Stimulated activated naive CD4-positive, alpha-beta T cell (primary cell): ENCODE measurements at regions not wholly inside any gene's neighbourhood (a gene's known extent, or its start where the extent isn't known, plus 50 kb on each side); places are given as distances from the start of the nearest gene placed in this dataset.

Experiments
- DNase-seq, 6 experiments: peaks; one replicate each; lab custom pipeline; 2025; lab: John Stamatoyannopoulos, UW

DNA sequence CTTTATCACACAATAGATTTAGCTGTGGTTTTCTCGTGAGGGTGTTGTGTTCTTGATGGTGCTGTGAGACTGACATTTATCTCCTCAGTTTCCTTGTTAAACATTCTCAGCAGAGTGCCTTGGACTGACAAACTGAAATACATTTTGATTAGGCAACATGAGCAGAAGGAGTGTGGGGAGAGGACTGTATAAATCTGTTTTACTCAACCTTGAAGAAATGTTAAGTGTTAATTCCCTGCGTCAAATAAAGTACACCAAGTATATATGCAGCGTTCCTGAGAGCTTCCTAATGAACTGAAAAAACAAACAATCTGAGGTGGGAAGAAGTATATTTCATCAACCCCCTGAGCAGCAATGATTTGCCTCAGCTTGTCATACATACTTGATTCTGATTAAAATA, 540.3 kb upstream of the B3GALT2 start:
- DNase-seq, result no peak

DNA sequence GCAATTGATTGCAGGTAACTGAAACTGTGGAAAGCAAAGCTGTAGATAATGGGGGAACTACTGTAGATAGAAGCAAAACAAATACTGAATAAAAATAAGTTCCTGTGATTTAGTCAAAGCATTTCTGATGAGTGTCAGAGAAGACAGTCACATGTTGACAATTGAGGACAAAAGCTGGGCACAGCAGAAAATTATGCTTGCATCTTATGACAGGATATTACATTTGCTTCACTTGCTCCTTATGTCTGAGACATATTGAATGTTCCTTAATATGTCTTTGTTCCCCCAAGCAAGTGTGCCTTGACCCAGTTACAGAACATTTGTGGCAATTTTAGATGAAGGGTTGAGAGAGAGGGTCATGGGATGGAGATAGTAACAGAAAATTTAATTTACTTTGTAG, 526.0 kb upstream of the B3GALT2 start:
- DNase-seq, result no peak

DNA sequence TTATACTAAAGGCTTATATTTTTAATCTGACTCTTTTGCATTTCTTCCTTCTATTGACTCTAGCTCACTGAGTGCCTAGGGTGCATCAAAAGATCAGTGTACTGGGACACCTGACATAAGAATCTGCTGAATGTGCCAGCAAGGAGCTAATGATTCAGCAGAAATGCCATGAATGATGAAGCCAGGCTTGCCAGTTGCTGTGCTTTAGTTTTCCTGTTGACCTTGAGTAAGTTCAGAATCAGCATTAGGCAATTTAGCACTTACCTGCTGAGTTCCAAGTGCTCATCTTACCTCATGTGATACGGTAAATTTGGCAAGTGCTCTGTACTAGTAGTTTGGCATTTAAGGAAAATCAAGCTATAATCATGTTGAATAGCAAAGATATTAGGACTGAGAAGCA, 523.2 kb upstream of the B3GALT2 start:
- DNase-seq, result no peak

DNA sequence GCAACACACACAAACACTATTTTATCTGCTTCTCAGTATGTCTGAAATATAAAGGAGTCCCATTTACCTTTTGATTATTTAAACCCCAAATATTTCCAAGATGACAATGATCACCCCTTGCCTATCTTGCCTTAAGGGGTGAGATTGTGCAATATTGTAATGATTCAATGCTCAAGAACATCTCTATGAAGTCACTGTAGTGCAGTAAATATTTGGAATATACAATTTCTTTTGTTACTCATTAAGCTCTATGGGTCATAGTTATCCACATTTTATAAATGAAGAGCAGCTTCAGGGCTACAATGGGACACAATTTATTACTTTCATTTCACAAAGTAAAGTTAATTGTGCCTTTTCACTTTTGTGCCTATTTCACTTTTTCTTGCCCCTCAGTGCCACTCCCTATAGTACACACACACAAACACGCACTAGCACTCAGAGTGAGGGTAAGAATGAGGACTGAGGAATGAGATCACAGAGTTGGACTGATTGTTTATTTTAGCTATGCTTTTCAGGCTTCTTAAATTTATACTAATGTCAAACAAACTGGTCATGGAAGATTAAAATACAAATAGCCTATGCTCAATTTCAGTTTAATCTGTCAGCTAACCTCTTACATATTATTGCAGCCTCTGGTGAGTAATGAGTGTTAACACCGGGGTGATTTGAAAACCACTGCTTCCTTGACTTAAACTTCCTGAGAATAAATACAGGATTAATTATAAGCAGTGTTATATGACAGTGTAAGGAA, 521.0 kb upstream of the B3GALT2 start:
- no peak for DNase-seq

DNA sequence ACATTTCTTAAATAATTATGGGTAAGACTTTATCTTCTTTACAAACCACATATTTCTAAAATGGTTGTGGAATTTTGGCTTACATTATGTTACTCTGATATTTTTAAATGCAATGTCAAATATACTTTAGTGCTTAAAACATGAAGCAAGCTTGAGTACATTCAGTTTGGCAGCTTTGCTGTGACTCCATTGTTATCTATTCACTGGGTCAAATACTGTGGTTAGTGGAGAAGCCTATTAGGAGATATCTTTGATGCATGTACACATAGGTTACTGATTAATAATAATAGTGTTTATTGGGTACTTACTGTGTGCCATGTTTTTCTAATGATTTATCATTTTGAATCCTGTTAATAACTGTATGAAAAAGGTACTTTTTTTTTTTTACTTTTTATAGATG, 520.4 kb upstream of the B3GALT2 start:
- no peak for DNase-seq

DNA sequence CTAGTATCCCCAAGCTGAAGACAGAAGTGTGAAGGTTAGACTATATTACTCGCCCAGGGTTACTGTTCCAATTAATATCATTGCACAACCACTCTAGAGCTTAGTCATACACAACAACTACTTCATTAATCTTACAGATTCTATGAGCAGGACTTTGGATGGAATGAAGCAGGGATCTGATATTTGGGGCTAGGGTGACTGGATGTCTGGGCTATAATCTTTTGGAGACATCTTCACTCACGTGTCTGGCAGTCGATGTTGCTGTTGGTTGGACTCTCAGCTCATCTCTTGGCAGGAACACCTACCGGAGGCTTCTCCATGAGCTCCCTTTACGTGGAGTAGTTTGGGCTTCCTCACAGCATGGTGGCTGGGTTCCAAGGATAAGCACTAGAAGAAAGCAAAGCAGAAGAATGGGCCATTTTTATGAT, 519.2 kb upstream of the B3GALT2 start:
- DNase-seq, result no peak

DNA sequence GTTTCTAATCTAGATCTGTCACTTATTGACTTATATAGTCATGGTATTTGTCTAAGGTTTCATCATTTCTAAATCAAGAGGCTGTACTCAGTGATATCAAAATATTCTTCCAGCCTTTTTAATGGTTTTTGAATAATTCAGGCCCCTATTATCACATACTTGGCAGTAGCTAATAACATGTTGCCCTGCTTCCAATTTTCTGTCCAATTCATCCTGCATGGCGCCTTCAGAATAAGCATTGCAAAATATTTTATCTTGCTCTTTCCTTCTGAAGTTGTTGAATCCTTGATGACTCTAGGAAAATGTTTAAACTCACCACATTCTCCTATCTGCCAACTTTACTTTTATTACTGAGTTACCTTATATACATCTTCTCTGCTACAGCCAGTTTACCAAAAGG, 517.2 kb upstream of the B3GALT2 start:
- no peak for DNase-seq

DNA sequence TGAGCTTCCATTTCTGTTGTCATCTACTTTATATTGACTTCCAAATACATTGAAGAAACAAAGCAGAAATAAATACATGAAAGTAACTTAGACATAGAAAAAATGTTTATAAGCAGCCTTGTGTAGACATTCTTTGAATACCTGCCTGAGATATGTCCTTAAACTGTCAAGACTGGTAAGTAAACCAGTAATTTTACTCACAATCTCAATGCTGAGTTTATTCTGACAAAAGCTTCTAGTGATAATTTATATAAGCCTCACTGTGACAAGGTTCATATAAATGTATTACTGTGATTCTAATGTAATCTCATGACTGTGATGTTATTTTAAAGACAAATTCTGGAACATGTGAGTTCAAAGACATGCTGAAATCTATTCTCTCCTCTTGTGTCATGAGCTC, 516.7 kb upstream of the B3GALT2 start:
- DNase-seq, result no peak

DNA sequence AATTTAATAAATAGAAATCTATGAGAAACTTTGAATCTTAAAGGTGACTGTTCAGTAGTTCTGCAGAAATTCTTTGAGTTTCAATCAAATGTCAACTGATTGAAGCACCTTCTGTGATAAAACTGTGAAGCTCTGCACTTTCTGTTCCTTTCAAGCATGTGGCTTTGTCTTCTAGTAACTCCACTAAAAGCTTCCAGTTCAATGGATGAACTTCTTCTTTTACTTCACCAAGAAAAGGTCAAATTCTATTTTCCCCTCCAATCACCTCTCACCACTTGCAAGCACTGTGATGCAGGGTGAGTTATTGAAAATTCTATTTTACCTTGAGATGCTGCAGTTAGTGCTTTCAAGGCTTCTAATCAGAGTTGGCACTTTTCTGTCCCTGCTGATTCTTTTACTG, 515.3 kb upstream of the B3GALT2 start:
- no peak for DNase-seq

DNA sequence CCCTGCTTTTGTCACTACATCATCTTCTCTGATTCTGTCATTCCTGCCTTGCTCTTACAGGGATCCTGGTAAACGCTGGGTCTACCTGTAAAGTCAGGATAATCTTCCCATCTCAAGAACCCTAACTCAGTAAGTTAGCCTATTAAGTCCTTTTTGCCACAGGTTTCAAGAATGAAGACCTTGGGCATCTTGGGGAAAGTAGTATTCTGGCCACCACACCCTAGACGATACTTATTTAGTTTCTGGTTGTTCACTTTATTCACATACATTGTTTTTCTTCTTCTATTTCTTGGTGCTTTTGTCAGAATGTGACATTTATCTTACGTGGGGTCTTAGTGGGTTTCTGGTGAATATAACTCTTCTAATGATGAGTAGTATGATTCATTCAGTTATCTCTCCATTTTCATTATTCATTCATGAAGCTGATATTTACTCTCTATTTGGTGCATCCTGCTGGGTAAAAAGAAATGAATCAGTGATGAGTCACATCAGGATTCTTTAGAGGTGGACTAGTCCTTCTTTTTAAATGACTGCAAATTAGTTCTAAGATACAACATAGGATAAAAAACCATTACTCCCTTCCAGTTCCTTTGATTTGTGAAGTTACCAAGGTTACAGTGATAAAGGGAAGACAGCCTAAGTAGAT, 514.4 kb upstream of the B3GALT2 start:
- DNase-seq, result no peak

DNA sequence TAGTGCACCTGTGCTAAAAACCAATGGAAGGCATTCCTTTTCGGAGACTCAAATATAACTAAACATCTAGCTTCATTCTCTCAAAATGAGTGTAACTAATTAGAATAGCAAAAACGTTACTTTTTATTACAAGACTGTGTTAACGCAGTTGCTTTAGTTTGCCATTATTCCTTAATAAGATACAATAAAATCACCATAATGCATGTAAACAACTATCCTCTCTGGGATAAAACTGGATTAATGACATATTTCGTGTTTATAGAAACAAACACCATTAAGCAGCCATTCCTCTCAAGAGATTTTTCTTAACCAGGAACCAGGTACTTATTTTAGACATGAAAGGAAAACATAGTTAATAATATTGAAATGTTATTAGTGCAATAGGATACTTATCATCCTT, 512.8 kb upstream of the B3GALT2 start:
- no peak for DNase-seq

DNA sequence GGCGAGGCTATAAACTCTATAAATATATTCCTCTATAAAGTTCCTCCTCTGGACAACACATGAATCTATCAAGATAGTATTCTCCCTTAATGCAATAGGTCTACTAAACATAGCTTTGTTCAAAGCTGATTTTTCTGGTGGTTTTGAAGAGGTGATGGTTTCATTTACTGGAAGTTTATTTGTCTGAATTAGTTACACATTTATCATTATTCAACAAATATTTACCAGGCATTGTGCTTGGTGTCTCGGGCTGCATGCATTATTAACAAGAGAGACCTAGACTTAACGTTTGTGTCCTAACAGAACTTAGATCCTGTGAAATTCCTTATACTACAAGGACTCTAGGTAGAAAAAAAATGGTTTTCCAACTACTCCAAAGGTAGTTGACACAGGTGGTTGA, 511.4 kb upstream of the B3GALT2 start:
- no peak for DNase-seq

DNA sequence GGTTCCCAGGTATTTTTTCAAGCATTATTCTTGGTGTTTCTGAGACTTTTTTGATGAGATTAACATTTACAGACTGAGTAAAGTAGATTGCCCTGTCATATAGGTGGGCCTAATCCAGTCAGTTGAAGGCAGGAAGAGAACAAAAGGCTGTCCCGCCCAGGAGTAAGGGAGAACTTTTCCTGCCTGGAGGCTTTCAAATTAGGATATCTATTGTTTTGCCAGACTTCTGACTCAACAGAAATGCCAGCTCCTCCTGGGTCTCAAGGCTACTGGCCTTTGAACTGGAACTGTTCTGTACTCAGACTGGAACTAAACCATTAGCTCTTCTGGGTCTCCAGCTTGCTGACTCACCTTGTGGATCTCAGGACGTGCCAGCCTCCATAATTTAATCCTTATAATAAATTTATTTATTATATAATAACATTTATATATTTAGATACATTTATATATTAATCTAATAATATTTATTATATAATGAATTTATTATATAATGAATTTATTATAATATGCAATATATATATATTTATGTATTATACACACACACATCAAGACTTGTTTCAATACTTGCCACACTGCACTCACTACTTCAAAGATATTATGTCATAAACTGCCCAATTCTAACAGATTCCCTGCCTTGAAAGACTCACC, 510.8 kb upstream of the B3GALT2 start:
- DNase-seq, result no peak

DNA sequence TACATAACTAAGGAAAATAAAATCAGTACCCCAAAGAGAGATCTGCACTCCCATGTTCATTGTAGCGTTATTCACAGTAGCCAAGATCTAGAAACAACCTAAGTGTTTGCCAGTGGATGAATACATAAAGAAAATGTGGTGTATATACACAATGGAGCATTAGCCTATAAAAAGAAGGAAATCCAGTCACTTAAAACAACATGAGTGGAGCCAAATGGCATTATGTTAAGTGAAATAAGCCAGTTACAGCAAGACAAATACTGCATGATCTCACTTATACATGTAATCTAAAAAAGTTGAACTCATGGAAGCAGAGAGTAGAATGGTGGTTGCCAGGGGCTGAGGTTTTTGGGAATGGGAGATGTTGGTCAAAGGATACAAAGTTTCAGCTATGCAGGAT, 508.3 kb upstream of the B3GALT2 start:
- no peak for DNase-seq

DNA sequence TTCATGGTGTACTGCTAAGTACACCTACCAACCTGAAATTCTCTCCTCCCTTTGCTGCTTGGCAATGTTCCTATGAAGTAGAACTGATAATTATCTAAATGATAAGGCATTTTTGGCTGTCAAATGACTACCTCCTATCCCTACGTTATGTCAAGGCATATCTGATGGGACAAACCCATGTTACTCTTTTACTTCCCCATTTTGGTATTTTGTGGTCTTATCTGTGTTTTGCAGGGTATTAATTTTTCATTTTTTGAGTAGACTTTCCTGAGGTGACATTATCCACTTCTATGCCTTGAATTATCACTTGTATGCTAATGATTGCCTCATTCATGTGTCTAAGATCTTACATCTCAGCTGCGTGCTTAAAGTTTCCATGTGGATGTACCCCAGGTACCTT, 499.6 kb upstream of the B3GALT2 start:
- DNase-seq, result no peak

DNA sequence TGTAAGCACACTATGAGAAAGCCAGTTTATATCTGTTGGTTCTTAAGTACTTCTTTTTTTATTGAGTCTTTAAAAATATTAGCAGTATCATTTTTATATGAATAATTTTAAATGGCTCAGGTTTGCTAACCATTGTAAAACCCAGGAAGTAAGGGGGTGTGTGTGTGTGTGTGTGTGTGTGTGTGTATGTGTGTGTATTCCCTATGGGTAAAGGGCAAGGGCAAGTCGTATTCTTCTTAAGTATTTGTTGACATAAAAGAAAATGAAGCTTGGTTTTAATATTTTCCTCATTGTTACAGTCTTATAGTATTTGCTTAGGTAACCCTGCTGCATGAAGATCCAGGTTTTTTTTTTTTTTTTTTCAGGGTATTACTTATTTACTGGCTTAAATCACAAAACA, 495.0 kb upstream of the B3GALT2 start:
- no peak for DNase-seq

DNA sequence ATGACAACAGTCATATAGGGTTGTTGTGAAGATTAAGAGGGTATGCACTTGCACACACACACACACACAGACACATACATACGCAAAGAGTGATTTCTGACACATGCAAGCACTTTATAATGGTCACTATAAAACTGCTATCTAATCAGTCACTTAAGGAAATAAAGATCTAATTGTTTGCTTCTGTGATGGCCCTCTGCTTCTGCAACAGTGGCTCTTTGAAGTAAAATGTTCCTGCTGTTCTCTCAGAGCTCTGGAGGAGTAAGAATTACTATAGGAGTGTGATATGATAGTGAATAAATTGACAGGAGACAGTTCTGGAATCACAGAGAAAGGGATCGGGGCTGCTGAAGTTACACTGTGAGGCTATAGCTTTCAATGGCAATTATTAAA, 494.5 kb upstream of the B3GALT2 start:
- DNase-seq, result no peak

DNA sequence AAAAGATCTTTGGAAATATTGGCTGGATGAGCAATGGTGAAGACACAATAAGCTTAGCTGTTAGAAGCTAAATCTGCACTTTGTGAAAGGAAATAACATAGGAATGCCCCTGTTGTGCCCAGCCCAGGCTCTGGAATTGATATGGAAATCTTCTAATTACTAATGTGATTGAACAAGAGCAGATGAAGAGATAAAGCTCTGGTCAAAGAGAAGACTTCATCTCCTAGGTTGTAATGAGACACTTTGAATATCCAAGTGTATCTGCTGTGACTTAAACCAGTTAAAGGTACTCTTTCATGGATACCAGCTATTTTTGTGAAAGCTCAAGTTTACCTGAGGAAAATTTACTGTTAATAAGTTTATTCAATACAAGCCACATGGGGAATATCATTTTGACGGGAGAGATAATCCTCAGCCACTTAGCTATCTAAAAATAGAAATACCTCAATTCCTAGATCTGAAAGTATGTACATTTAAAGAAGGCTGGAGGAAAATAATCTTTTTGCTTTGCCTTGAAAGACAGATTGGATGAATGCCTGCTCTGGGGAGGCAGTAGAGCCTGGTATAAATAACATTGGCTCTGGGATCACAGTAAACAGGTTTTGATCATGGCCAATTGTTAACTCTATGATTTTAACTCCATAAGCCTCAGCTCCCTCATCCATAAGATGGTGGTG, 494.0 kb upstream of the B3GALT2 start:
- DNase-seq, result no peak

DNA sequence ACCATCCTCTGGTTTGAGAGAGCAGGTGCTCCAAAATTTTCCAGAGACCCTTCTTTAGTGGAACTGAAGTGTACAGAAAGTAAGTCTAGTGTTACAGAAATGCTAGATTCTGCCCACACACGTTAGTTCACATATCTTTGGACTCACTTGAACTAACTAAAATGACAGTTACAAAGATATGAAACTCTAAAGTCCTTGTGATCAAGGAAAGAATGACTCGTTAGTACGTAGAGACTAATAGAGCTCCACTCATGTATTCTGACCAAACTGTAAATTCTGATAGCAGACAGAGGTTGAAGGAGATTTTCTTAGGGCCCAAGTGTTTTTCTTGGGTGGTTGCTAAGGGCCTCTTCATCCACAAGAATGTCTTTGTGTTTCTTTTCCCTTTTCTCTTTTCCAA, 491.5 kb upstream of the B3GALT2 start:
- DNase-seq, result no peak

DNA sequence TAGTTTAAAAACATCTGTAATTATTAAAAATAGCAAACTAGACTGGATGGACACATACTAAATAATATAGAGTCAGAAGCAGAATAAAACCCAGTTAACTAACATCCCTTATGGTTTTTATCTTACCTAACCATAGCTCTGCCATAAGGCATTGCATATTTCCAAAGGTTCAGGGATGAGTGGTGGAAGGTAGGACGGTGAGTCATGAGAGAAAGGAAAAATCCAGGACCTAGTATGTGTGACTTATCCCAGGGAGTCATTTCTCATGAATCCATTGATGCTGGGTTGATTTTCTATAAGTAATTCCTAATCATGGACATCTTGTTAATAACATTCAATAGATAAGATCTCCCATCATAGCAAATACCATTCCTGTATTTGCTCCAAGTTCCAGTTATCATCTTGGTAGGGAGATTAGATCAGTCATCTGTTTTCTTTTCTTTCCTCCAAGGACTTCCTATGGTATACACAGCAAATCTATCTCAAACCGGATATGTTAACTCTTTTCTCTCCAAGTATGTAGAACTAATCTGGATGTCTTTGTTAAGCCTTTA, 490.7 kb upstream of the B3GALT2 start:
- DNase-seq, result no peak

DNA sequence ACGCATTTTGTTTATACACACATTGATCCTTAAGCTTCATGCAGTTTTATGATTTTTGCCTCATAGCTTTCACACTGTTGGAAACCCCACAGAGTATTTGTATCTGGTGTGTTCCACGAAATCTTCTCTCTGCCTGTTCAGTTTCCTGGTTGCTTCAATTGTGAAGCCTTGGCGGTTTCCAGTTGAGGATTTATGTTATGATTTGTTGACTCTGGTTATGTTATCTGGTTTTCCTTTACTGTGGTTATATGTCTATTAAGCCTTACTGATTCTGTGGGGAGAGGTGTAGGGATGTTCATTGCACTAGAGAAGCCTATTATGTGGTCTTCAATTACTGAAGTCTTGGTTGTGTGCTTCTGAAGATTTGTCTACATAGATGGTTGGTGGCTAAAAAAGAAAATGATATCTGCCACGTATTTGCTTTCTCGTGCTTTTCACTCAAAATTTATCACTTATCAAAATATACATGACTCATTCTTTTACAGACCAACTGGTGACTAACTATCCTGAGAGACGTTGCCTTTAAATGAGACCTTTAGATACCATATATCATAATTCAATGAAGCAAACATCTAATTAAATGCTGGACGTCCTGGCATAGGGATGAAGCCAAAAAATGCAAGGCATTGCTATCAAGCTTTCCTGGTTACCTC, 488.0 kb upstream of the B3GALT2 start:
- DNase-seq, result no peak

DNA sequence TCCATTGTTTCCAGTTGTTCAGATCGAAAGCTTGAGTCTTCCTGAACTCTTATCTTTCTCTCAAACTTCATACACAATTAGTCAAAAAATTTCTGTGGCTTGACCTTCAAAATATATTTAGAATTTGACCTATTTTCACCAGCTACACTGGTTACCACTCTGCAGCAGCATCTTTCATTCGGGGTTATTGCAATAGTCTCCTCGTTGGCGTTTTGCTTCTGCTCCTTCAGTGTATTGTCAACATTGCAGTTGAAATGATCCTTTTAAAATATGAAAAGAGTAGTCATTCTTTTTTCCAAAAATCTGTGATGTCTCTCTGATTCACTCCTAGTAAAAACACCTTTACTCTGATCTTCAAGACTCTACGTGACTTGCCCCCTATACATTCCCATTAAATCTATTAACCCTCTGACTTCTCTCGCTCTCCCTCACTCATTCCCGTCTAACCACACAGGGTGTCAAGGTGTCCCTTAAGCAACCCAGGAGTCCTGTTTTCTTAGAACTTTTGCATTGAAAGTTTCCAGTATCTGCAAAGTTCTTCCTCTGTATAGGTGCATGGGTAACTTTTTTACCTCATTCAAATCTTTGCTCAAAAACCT, 480.2 kb upstream of the B3GALT2 start:
- DNase-seq, result no peak
